Astrocyte (in vitro differentiated cells and primary cell): ENCODE measurements at regions not wholly inside any gene's neighbourhood (a gene's known extent, or its start where the extent isn't known, plus 50 kb on each side); places are given as distances from the start of the nearest gene placed in this dataset.

ENCODE experiments used
- DNase-seq: peaks from one replicate; pipeline ENCODE4 v3.0.0-alpha.2; 2010; ENCODE audit warnings: low read depth
- FAIRE-seq: peaks from 2 replicates; lab custom pipeline; 2011; peaks lifted over from hg19 to GRCh38; lab: Jason Lieb, UNC
- H2AFZ ChIP-seq: 2 replicates; pipeline ENCODE4 v1.6.0; 2012; ENCODE audit warnings: low read depth, low read length, inconsistent platforms
- H3K27ac ChIP-seq: 2 replicates; pipeline ENCODE4 v1.5.1; 2011; ENCODE audit warnings: low read depth, low read length, inconsistent platforms
- H3K27me3 ChIP-seq: 2 replicates; pipeline ENCODE4 v1.6.0; 2011; ENCODE audit warnings: low read length, inconsistent platforms; ENCODE audit not compliant: insufficient read depth
- H3K36me3 ChIP-seq: 2 replicates; pipeline ENCODE4 v1.5.1; 2011; ENCODE audit warnings: low read length, inconsistent platforms; ENCODE audit not compliant: insufficient read depth
- H3K4me1 ChIP-seq: 2 replicates; pipeline ENCODE4 v1.5.1; 2011; ENCODE audit warnings: low read length, inconsistent platforms; ENCODE audit not compliant: insufficient read depth
- H3K4me2 ChIP-seq: 2 replicates; pipeline ENCODE4 v1.6.0; 2012; ENCODE audit warnings: low read length, inconsistent platforms
- H3K4me3 ChIP-seq: 2 replicates; pipeline ENCODE4 v1.5.1; 2011; ENCODE audit warnings: low read depth, mild to moderate bottlenecking, low read length, inconsistent platforms; ENCODE audit not compliant: insufficient read depth
- H3K79me2 ChIP-seq: 2 replicates; pipeline ENCODE4 v1.6.0; 2012; ENCODE audit warnings: mild to moderate bottlenecking, low read length, inconsistent platforms; ENCODE audit not compliant: insufficient read depth
- H3K9ac ChIP-seq: 2 replicates; pipeline ENCODE4 v1.6.0; 2012; ENCODE audit warnings: mild to moderate bottlenecking, low read length, inconsistent platforms
- H3K9me3 ChIP-seq: 2 replicates; pipeline ENCODE4 v1.5.1; 2012; ENCODE audit warnings: low read depth, mild to moderate bottlenecking, low read length, inconsistent platforms; ENCODE audit not compliant: insufficient read depth
- H4K20me1 ChIP-seq: 2 replicates; pipeline ENCODE4 v1.6.0; 2012; ENCODE audit warnings: low read length, inconsistent platforms; ENCODE audit not compliant: insufficient read depth
- H3K27ac Mint-ChIP-seq: one replicate; pipeline ENCODE4 v1.8.0; 2021; ENCODE audit warnings: mild to moderate bottlenecking, mixed read lengths; ENCODE audit not compliant: unreplicated experiment
- H3K27me3 Mint-ChIP-seq: one replicate; pipeline ENCODE4 v1.8.0; 2021; ENCODE audit warnings: low read depth, mixed read lengths; ENCODE audit not compliant: unreplicated experiment
- H3K36me3 Mint-ChIP-seq: one replicate; pipeline ENCODE4 v1.8.0; 2021; ENCODE audit warnings: low read depth, mixed read lengths; ENCODE audit not compliant: unreplicated experiment
- H3K4me1 Mint-ChIP-seq: one replicate; pipeline ENCODE4 v1.8.0; 2021; ENCODE audit warnings: low read depth, mixed read lengths; ENCODE audit not compliant: unreplicated experiment
- H3K4me3 Mint-ChIP-seq: one replicate; pipeline ENCODE4 v1.8.0; 2021; ENCODE audit warnings: mild to moderate bottlenecking, moderate library complexity, mixed read lengths; ENCODE audit not compliant: unreplicated experiment
- H3K9me3 Mint-ChIP-seq: one replicate; pipeline ENCODE4 v1.8.0; 2021; ENCODE audit warnings: mild to moderate bottlenecking, mixed read lengths; ENCODE audit not compliant: unreplicated experiment
- CTCF ChIP-seq: IDR thresholded peaks from 2 replicates; pipeline ENCODE4 v1.5.1; 2011; ENCODE audit warnings: low read depth, mild to moderate bottlenecking, inconsistent platforms, low read length, moderate library complexity; ENCODE audit not compliant: insufficient read depth
- EZH2 ChIP-seq: IDR thresholded peaks from 2 replicates; pipeline ENCODE4 v1.6.1; 2012; ENCODE audit warnings: mild to moderate bottlenecking, low read length, inconsistent platforms; ENCODE audit not compliant: insufficient read depth

- no peak overlapping the region for H3K27ac ChIP-seq
- FAIRE-seq (peak; percentile 93), DNase-seq (no peak)
- no peaks in the 10 kb centered on the region for H4K20me1 ChIP-seq
- H3K9me3 ChIP-seq: no peaks in the 10 kb centered on the region
- H3K4me3 ChIP-seq: no peak overlapping the region
- H3K9ac ChIP-seq: no peak overlapping the region
- Mint-ChIP-seq H3K9me3 (no peaks in the 10 kb centered on the region), H3K4me3 (no peak overlapping the region), H3K4me1 (peaks cover 2% of the 10 kb centered on the region), H3K27ac (no peak overlapping the region), H3K36me3 (no peaks in the 10 kb centered on the region), H3K27me3 (no peaks in the 10 kb centered on the region)
- no peak overlapping the region for H2AFZ ChIP-seq
- no peaks in the 10 kb centered on the region for H3K27me3 ChIP-seq
- TF ChIP-seq CTCF (no peak), EZH2 (no peak)
- no peaks in the 10 kb centered on the region for H3K36me3 ChIP-seq
- no peaks in the 10 kb centered on the region for H3K4me1 ChIP-seq
- H3K79me2 ChIP-seq: no peaks in the 10 kb centered on the region
- no peak overlapping the region for H3K4me2 ChIP-seq
These were observed 59.0 kb upstream of the TAB3 start for GRCh38 chrX:30948051-30948450.

GRCh38 chrX:30943984-30944383 lies 54.9 kb upstream of the TAB3 start:
- H2AFZ ChIP-seq: no peak overlapping the region
- no peak overlapping the region for H3K4me3 ChIP-seq
- no peak overlapping the region for H3K9ac ChIP-seq
- H3K9me3 ChIP-seq: no peaks in the 10 kb centered on the region
- H3K4me3 Mint-ChIP-seq: no peak overlapping the region
- H3K4me1 Mint-ChIP-seq: peaks cover 2% of the 10 kb centered on the region
- no peaks in the 10 kb centered on the region for H3K9me3 Mint-ChIP-seq
- FAIRE-seq (no peak), DNase-seq (no peak)
- H3K4me1 ChIP-seq: no peaks in the 10 kb centered on the region
- H3K27ac ChIP-seq: no peak overlapping the region
- no peaks in the 10 kb centered on the region for H4K20me1 ChIP-seq
- no peak overlapping the region for H3K27ac Mint-ChIP-seq
- H3K36me3 Mint-ChIP-seq: no peaks in the 10 kb centered on the region
- no peaks in the 10 kb centered on the region for H3K36me3 ChIP-seq
- no peaks in the 10 kb centered on the region for H3K27me3 ChIP-seq
- no peaks in the 10 kb centered on the region for H3K79me2 ChIP-seq
- TF ChIP-seq CTCF (no peak), EZH2 (no peak)
- H3K4me2 ChIP-seq: no peak overlapping the region
- H3K27me3 Mint-ChIP-seq: no peaks in the 10 kb centered on the region

- Histone ChIP-seq H3K9me3 (no peaks in the 10 kb centered on the region), H2AFZ (no peak overlapping the region), H3K4me3 (no peak overlapping the region), H3K36me3 (no peaks in the 10 kb centered on the region), H3K27me3 (no peaks in the 10 kb centered on the region), H3K27ac (no peak overlapping the region), H3K79me2 (no peaks in the 10 kb centered on the region), H3K4me1 (no peaks in the 10 kb centered on the region), H3K9ac (no peak overlapping the region), H3K4me2 (no peak overlapping the region), H4K20me1 (no peaks in the 10 kb centered on the region)
- Mint-ChIP-seq H3K4me1 (peaks cover 2% of the 10 kb centered on the region), H3K27ac (no peak overlapping the region), H3K36me3 (no peaks in the 10 kb centered on the region), H3K4me3 (no peak overlapping the region), H3K9me3 (no peaks in the 10 kb centered on the region), H3K27me3 (peaks cover 1% of the 10 kb centered on the region)
- FAIRE-seq: peak; percentile 56
- TF ChIP-seq CTCF (no peak), EZH2 (no peak)
- DNase-seq: no peak
These were observed 52.8 kb upstream of the TAB3 start for GRCh38 chrX:30941898-30942297.
